H1 (cell line): ENCODE measurements at regions not wholly inside any gene's neighbourhood (a gene's known extent, or its start where the extent isn't known, plus 50 kb on each side); places are given as distances from the start of the nearest gene placed in this dataset.

ENCODE experiments used
- CTCF ChIA-PET: fragments of 300-600 bp; sonication (Branson Sonifier 250); formaldehyde crosslinking; loops from one replicate; lab custom pipeline; 2021; ENCODE audit not compliant: partially characterized antibody; lab: Charles Lee
- POLR2A ChIA-PET: fragments of 300-600 bp; sonication (Branson Sonifier 250); formaldehyde crosslinking; loops from one replicate; lab custom pipeline; 2021; ENCODE audit warnings: inconsistent platforms; ENCODE audit not compliant: partially characterized antibody; lab: Charles Lee
- DNase-seq, 2 experiments: peaks; one replicate each; pipeline versions ENCODE4 v3.0.0 to v3.0.0-alpha.2; 2010 to 2022; ENCODE audit warnings: low spot score in 2 of 2, low read depth in 1 of 2, mixed read lengths in 1 of 2
- FAIRE-seq: peaks from 2 replicates; lab custom pipeline; 2011; peaks lifted over from hg19 to GRCh38; lab: Jason Lieb, UNC
- H2AFZ ChIP-seq: 2 replicates; pipeline ENCODE4 v1.8.1; 2012; ENCODE audit warnings: low read length, inconsistent platforms
- H2AK5ac ChIP-seq: 2 replicates; pipeline ENCODE4 v1.6.1; 2013; ENCODE audit warnings: low read depth, low read length
- H2BK120ac ChIP-seq: replicated peaks from 2 replicates; pipeline ENCODE3; 2013; ENCODE audit warnings: low read depth, low read length, inconsistent platforms
- H2BK12ac ChIP-seq: 2 replicates; pipeline ENCODE4 v1.6.1; 2013; ENCODE audit warnings: low read depth, low read length
- H2BK15ac ChIP-seq: 2 replicates; pipeline ENCODE4 v1.6.1; 2013; ENCODE audit warnings: low read length
- H2BK20ac ChIP-seq: 2 replicates; pipeline ENCODE4 v1.6.1; 2013; ENCODE audit warnings: low read length
- H2BK5ac ChIP-seq: 2 replicates; pipeline ENCODE4 v1.6.1; 2013; ENCODE audit warnings: low read depth, low read length
- H3K14ac ChIP-seq: 2 replicates; pipeline ENCODE4 v1.6.1; 2013; ENCODE audit warnings: inconsistent platforms; ENCODE audit not compliant: insufficient read length
- H3K18ac ChIP-seq: 2 replicates; pipeline ENCODE4 v1.6.1; 2013; ENCODE audit warnings: low read length; ENCODE audit errors: extremely low read depth
- H3K23ac ChIP-seq: 2 replicates; pipeline ENCODE4 v1.6.1; 2013; ENCODE audit warnings: inconsistent platforms; ENCODE audit not compliant: insufficient read length
- H3K23me2 ChIP-seq: 2 replicates; pipeline ENCODE4 v1.6.1; 2013; ENCODE audit warnings: low read depth, low read length
- H3K27ac ChIP-seq: 2 replicates; pipeline ENCODE4 v1.6.1; 2011; ENCODE audit warnings: low read depth, low read length, inconsistent platforms
- H3K27me3 ChIP-seq, 4 experiments: replicated peaks in 1 of 4; 1 replicate in 1 of 4; 2 replicates in 3 of 4; pipeline versions ENCODE4 v1.6.1 to v1.8.1; 2011 to 2013; ENCODE audit warnings: low read length in 3 of 4, mild to moderate bottlenecking in 3 of 4, inconsistent platforms in 2 of 4, mixed read lengths in 2 of 4, moderate library complexity in 1 of 4; ENCODE audit not compliant: control insufficient read depth in 3 of 4, insufficient read depth in 3 of 4; ENCODE audit errors: extremely low read depth in 1 of 4
- H3K36me3 ChIP-seq, 4 experiments: 2 replicates each; pipeline versions ENCODE4 v1.6.1 to v1.8.1; 2011 to 2013; ENCODE audit warnings: mild to moderate bottlenecking in 4 of 4, low read length in 3 of 4, moderate library complexity in 2 of 4, control low read depth in 1 of 4, inconsistent platforms in 1 of 4; ENCODE audit not compliant: insufficient read depth in 4 of 4, control insufficient read depth in 2 of 4
- H3K4ac ChIP-seq: replicated peaks from 2 replicates; pipeline ENCODE3; 2013; ENCODE audit warnings: low read length, low read depth, mixed read lengths, inconsistent platforms; ENCODE audit not compliant: insufficient read length
- H3K4me1 ChIP-seq, 4 experiments: replicated peaks in 1 of 4; 1 replicate in 1 of 4; 2 replicates in 3 of 4; pipeline versions ENCODE4 v1.6.1 to v1.8.1; 2011 to 2013; ENCODE audit warnings: low read length in 3 of 4, inconsistent platforms in 2 of 4, mixed read lengths in 1 of 4; ENCODE audit not compliant: insufficient read depth in 4 of 4, control insufficient read depth in 3 of 4
- H3K4me2 ChIP-seq, 2 experiments: 2 replicates each; pipeline versions ENCODE4 v1.6.1 to v1.8.1; 2011 to 2013; ENCODE audit warnings: low read depth in 2 of 2, low read length in 2 of 2, control low read depth in 1 of 2, inconsistent platforms in 1 of 2, mild to moderate bottlenecking in 1 of 2; ENCODE audit not compliant: insufficient read depth in 1 of 2
- H3K4me3 ChIP-seq, 4 experiments: fragments of 200-600, 300-600 bp in 1 of 4; sonication (generic), shearing (Covaris generic), sonication (Bioruptor Twin) in 1 of 4; 2 replicates each; pipeline versions ENCODE4 v1.5.1 to v1.8.1; 2011 to 2016; ENCODE audit warnings: low read length in 4 of 4, low read depth in 3 of 4, control low read depth in 2 of 4, inconsistent platforms in 2 of 4, mild to moderate bottlenecking in 2 of 4, mixed read lengths in 1 of 4, moderate library complexity in 1 of 4; ENCODE audit not compliant: insufficient read depth in 2 of 4; ENCODE audit errors: extremely low read depth in 1 of 4
- H3K56ac ChIP-seq: replicated peaks from 2 replicates; pipeline ENCODE3; 2013; ENCODE audit warnings: low read depth, mild to moderate bottlenecking, mixed read lengths, low read length, inconsistent platforms; ENCODE audit not compliant: insufficient read length
- H3K79me1 ChIP-seq: 2 replicates; pipeline ENCODE4 v1.6.1; 2013; ENCODE audit warnings: low read depth, low read length, control low read depth
- H3K79me2 ChIP-seq, 2 experiments: 2 replicates each; pipeline versions ENCODE4 v1.6.1 to v1.8.1; 2012 to 2013; ENCODE audit warnings: low read length in 2 of 2, mild to moderate bottlenecking in 2 of 2, inconsistent platforms in 1 of 2; ENCODE audit not compliant: insufficient read depth in 2 of 2, control insufficient read depth in 1 of 2
- H3K9ac ChIP-seq, 4 experiments: replicated peaks in 1 of 4; 1 replicate in 1 of 4; 2 replicates in 3 of 4; pipeline versions ENCODE4 v1.6.1 to v1.8.1; 2011 to 2013; ENCODE audit warnings: low read depth in 3 of 4, low read length in 3 of 4, control low read depth in 2 of 4, mild to moderate bottlenecking in 2 of 4, moderate library complexity in 2 of 4, inconsistent platforms in 1 of 4; ENCODE audit errors: extremely low read depth in 1 of 4
- H3K9me3 ChIP-seq, 2 experiments: 2 replicates each; pipeline versions ENCODE4 v1.6.1 to v1.8.1; 2012 to 2013; ENCODE audit warnings: mild to moderate bottlenecking in 2 of 2, moderate library complexity in 2 of 2, control low read depth in 1 of 2, inconsistent platforms in 1 of 2, low read depth in 1 of 2, low read length in 1 of 2, mixed read lengths in 1 of 2; ENCODE audit not compliant: insufficient read depth in 2 of 2
- H4K20me1 ChIP-seq, 2 experiments: replicated peaks in 1 of 2; 2 replicates each; pipeline versions ENCODE3 to v1.8.1; 2011 to 2013; ENCODE audit warnings: inconsistent platforms in 2 of 2, low read length in 2 of 2, mild to moderate bottlenecking in 1 of 2; ENCODE audit not compliant: insufficient read depth in 2 of 2, control insufficient read depth in 1 of 2
- H4K5ac ChIP-seq: 2 replicates; pipeline ENCODE4 v1.6.1; 2013; ENCODE audit warnings: low read length, low read depth, mixed read lengths, inconsistent platforms; ENCODE audit not compliant: insufficient read length
- H4K8ac ChIP-seq: 2 replicates; pipeline ENCODE4 v1.8.0; 2013; ENCODE audit warnings: mild to moderate bottlenecking, moderate library complexity, low read length, inconsistent platforms; ENCODE audit not compliant: insufficient read depth; ENCODE audit errors: extremely low read depth
- H4K91ac ChIP-seq: replicated peaks from 2 replicates; pipeline ENCODE3; 2013; ENCODE audit warnings: low read length, mixed read lengths, inconsistent platforms; ENCODE audit not compliant: insufficient read length
- CHD2 ChIP-seq: IDR thresholded peaks from 2 replicates; pipeline ENCODE4 v1.6.1; 2012; ENCODE audit warnings: low read length, improper control_type of control experiment
- E2F6 ChIP-seq: IDR thresholded peaks from 2 replicates; pipeline ENCODE4 v1.6.1; 2012; ENCODE audit warnings: inconsistent platforms
- GABPA ChIP-seq: IDR thresholded peaks from 2 replicates; pipeline ENCODE4 v1.6.1; 2011; ENCODE audit warnings: mild to moderate bottlenecking, low read length, moderate library complexity, borderline replicate concordance; ENCODE audit not compliant: insufficient read depth
- GTF2F1 ChIP-seq: IDR thresholded peaks from 2 replicates; pipeline ENCODE4 v1.6.1; 2012; ENCODE audit warnings: low read depth, low read length, improper control_type of control experiment, borderline replicate concordance
- JUN ChIP-seq: IDR thresholded peaks from 2 replicates; pipeline ENCODE4 v1.6.1; 2011; ENCODE audit warnings: low read depth, mild to moderate bottlenecking, improper control_type of control experiment, low read length
- POLR2AphosphoS5 ChIP-seq: IDR thresholded peaks from 2 replicates; pipeline ENCODE4 v1.6.1; 2011; ENCODE audit warnings: low read depth, low read length
- RFX5 ChIP-seq: IDR thresholded peaks from 2 replicates; pipeline ENCODE4 v1.6.1; 2011; ENCODE audit warnings: low read depth, low read length, improper control_type of control experiment, borderline replicate concordance
- WGBS, 2 experiments: shearing (Covaris generic) in 1 of 2; methylation state at CpG; one replicate each; pipeline versions ENCODE4 v1.1.6 to v1.1.7; 2013 to 2015; ENCODE audit warnings: low lambda C conversion rate in 2 of 2, mixed read lengths in 2 of 2, inconsistent platforms in 1 of 2, low coverage in 1 of 2, missing lambda C conversion rate in 1 of 2; ENCODE audit not compliant: insufficient replicate concordance in 2 of 2, insufficient coverage in 1 of 2, insufficient read length in 1 of 2; ENCODE audit errors: extremely low coverage in 1 of 2, missing lambda C conversion rate in 1 of 2; 5-methylcytosine and 5-hydroxymethylcytosine counted together

- no peak overlapping the region for H4K91ac ChIP-seq
- no peak for DNase-seq
- TF ChIP-seq POLR2AphosphoS5 (no peak), CHD2 (no peak), GABPA (no peak), E2F6 (no peak), RFX5 (no peak), GTF2F1 (no peak), JUN (no peak)
Measured at GRCh38 chr16:64339052-64339770, 782.7 kb downstream of the CDH11 start.

More at GRCh38 chr16:64339052-64339770, 782.7 kb downstream of the CDH11 start:
- no peak overlapping the region for H3K4ac ChIP-seq
- POLR2A ChIA-PET, result no interaction called here
- H2AFZ ChIP-seq, result no peak overlapping the region
- H2AK5ac ChIP-seq, result no peak overlapping the region
- H3K27ac ChIP-seq, result no peak overlapping the region
- no peaks in the 10 kb centered on the region for H3K79me2 ChIP-seq
- no peaks in the 10 kb centered on the region for H3K36me3 ChIP-seq
- no peak overlapping the region for H4K8ac ChIP-seq
- H3K4me1 ChIP-seq, result peaks cover 0 to 3% (median 0%) of the 10 kb centered on the region in 4 experiments; a peak in 1 of 7 replicates
- CTCF ChIA-PET, result interaction anchor here (0.6 to 1.3 kb wide), 3 partner anchors 27 to 53 kb away, joined by 3 to 6 read pairs (median 3); no protein-coding TSS in a partner anchor
- H3K27me3 ChIP-seq, result no peaks in the 10 kb centered on the region
- H3K56ac ChIP-seq, result no peak overlapping the region
- no peak overlapping the region for H2BK15ac ChIP-seq
- no peaks in the 10 kb centered on the region for H3K79me1 ChIP-seq
- no peak overlapping the region for H2BK5ac ChIP-seq
- no peak overlapping the region for H3K23ac ChIP-seq
- peaks cover 2% of the 10 kb centered on the region; the same call in 1 of the 2 replicates for H3K23me2 ChIP-seq
- no peak overlapping the region for H3K4me3 ChIP-seq
- H3K14ac ChIP-seq, result no peak overlapping the region
- H2BK20ac ChIP-seq, result no peak overlapping the region
- WGBS, 2 experiments, result 90% methylated on average over 4 of the region's 4 CpGs; no CpG with 5 or more reads in 1 of the 2 experiments
- H4K20me1 ChIP-seq, result no peaks in the 10 kb centered on the region
- no peak overlapping the region for H2BK120ac ChIP-seq
- H3K4me2 ChIP-seq, result no peak overlapping the region
- no peak for FAIRE-seq
- peaks cover 0 to 9% of the 10 kb centered on the region in 2 experiments; a peak in 1 of 4 replicates for H3K9me3 ChIP-seq
- no peak overlapping the region for H4K5ac ChIP-seq
- H3K9ac ChIP-seq, result no peak overlapping the region; a peak in 1 of 7 replicates
- H2BK12ac ChIP-seq, result no peak overlapping the region
- no peak overlapping the region for H3K18ac ChIP-seq
